ENCODE measurements at regions not wholly inside any gene's neighbourhood (a gene's known extent, or its start where the extent isn't known, plus 50 kb on each side); places are given as distances from the start of the nearest gene placed in this dataset.

DNA sequence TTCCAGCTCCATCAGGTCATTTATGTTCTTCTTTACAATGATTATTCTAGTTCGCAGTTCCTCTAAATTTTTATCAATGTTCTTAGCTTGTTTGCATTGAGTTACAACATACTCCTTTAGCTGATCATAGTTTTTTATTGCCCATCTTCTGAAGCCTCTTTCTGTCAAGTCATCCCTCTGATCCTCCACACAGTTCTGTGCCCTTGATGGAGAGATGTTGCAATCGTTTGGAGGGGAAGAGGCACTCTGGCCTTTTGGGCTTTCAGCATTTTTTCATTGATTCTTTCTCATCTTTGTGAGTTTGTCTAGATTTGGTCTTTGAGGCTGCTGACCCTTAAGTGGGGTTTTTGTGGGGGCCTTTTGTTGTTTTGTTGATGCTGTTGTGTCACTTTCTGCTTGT, 234.6 kb upstream of the CBLB start:
- TF ChIP-seq, protein P1, sequence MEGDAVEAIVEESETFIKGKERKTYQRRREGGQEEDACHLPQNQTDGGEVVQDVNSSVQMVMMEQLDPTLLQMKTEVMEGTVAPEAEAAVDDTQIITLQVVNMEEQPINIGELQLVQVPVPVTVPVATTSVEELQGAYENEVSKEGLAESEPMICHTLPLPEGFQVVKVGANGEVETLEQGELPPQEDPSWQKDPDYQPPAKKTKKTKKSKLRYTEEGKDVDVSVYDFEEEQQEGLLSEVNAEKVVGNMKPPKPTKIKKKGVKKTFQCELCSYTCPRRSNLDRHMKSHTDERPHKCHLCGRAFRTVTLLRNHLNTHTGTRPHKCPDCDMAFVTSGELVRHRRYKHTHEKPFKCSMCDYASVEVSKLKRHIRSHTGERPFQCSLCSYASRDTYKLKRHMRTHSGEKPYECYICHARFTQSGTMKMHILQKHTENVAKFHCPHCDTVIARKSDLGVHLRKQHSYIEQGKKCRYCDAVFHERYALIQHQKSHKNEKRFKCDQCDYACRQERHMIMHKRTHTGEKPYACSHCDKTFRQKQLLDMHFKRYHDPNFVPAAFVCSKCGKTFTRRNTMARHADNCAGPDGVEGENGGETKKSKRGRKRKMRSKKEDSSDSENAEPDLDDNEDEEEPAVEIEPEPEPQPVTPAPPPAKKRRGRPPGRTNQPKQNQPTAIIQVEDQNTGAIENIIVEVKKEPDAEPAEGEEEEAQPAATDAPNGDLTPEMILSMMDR (IDR thresholded peaks at IDR 0.05), result no peak
- TF ChIP-seq EP300 (IDR thresholded peaks at IDR 0.05; ENCODE audit: low read depth) (no peak), POLR2AphosphoS5 (IDR thresholded peaks at IDR 0.05) (no peak), POLR2A (IDR thresholded peaks at IDR 0.05) (no peak)

All from transverse colon (tissue), 4 donors.